Activated T-helper 17 cell treated with anti-CD3 and anti-CD28 coated beads, Interleukin-2, amount 50 U/mL, for 72 hours (primary cell): ENCODE measurements at regions not wholly inside any gene's neighbourhood (a gene's known extent, or its start where the extent isn't known, plus 50 kb on each side); places are given as distances from the start of the nearest gene placed in this dataset.

Source experiments
- ATAC-seq: fragments of 150-1000 bp; cut with Tn5 transposase; replicated peaks from 2 replicates; pipeline ENCODE4 v1.10.0; 2021; ENCODE audit warnings: mild to moderate bottlenecking, moderate library complexity
- H3K27ac Mint-ChIP-seq: one replicate; pipeline ENCODE4 v1.8.0; 2022; ENCODE audit warnings: mixed read lengths
- H3K27me3 Mint-ChIP-seq: one replicate; pipeline ENCODE4 v1.8.0; 2022; ENCODE audit warnings: mixed read lengths
- H3K36me3 Mint-ChIP-seq: one replicate; pipeline ENCODE4 v1.8.0; 2022; ENCODE audit warnings: low read depth, mild to moderate bottlenecking, mixed read lengths
- H3K4me1 Mint-ChIP-seq: one replicate; pipeline ENCODE4 v1.8.0; 2022; ENCODE audit warnings: mixed read lengths
- H3K4me3 Mint-ChIP-seq: one replicate; pipeline ENCODE4 v1.8.0; 2022; ENCODE audit warnings: mild to moderate bottlenecking, mixed read lengths
- H3K9me3 Mint-ChIP-seq: one replicate; pipeline ENCODE4 v1.8.0; 2022; ENCODE audit warnings: mixed read lengths

GRCh38 chr7:84274029-84274638 is 79.5 kb upstream of the SEMA3A start:
- Mint-ChIP-seq H3K27me3 (no peaks in the 10 kb centered on the region), H3K36me3 (no peaks in the 10 kb centered on the region), H3K4me1 (no peaks in the 10 kb centered on the region), H3K27ac (no peak overlapping the region), H3K4me3 (no peak overlapping the region), H3K9me3 (no peaks in the 10 kb centered on the region)
- no peak for ATAC-seq

- H3K27me3 Mint-ChIP-seq: no peaks in the 10 kb centered on the region
- no peaks in the 10 kb centered on the region for H3K4me1 Mint-ChIP-seq
- no peak overlapping the region for H3K27ac Mint-ChIP-seq
- no peak for ATAC-seq
- H3K4me3 Mint-ChIP-seq: no peak overlapping the region
- no peaks in the 10 kb centered on the region for H3K9me3 Mint-ChIP-seq
- H3K36me3 Mint-ChIP-seq: no peaks in the 10 kb centered on the region
These were observed 77.0 kb upstream of the SEMA3A start for GRCh38 chr7:84271543-84271942.

- H3K27me3 Mint-ChIP-seq: no peaks in the 10 kb centered on the region
- H3K9me3 Mint-ChIP-seq: no peaks in the 10 kb centered on the region
- ATAC-seq: no peak
- no peaks in the 10 kb centered on the region for H3K36me3 Mint-ChIP-seq
- H3K4me1 Mint-ChIP-seq: no peaks in the 10 kb centered on the region
- H3K27ac Mint-ChIP-seq: no peak overlapping the region
- no peak overlapping the region for H3K4me3 Mint-ChIP-seq
These were observed 69.8 kb upstream of the SEMA3A start for GRCh38 chr7:84264396-84264795.

DNA sequence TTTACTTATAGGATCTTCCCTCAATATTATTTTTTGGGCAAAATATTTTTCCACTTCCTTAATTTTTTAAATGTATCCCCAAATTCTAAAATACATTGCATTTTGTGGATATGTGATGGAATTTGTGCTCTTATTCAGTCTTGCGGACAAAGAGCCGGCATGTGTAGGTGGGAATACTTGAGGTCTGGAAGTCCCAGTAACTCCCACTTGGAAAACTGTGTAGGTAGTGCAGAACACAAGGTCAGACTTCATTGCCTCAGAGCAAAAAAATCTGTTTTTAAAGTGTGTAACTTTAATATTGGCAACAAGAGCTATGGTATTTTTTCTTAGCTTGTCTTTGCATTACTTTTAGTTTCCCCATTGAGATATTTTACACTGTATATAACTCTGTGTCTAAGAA is 68.5 kb upstream of the SEMA3A start:
- Mint-ChIP-seq H3K4me3 (no peak overlapping the region), H3K27me3 (no peaks in the 10 kb centered on the region), H3K9me3 (no peaks in the 10 kb centered on the region), H3K27ac (no peak overlapping the region), H3K36me3 (no peaks in the 10 kb centered on the region), H3K4me1 (no peaks in the 10 kb centered on the region)
- ATAC-seq: no peak

DNA sequence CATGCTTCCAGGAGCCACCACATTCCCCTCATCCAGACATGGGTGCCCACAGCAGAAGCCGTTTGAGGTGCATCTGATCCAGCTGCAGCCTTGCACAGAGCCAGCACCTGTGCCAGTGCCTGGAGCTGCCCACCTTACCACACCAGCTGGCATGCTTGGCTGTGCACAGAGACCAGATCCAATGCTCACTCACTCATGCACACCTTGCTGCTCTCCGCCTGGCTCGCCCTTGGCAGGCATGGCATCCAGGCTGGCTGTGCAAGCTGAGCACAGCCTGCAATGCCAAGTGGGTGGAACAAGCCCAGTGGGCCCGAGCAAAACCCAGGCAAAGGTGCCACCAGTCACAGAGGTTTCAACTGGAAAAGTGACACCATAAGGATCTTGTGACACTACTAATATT is 66.9 kb upstream of the SEMA3A start:
- H3K36me3 Mint-ChIP-seq: no peaks in the 10 kb centered on the region
- no peaks in the 10 kb centered on the region for H3K4me1 Mint-ChIP-seq
- no peaks in the 10 kb centered on the region for H3K9me3 Mint-ChIP-seq
- H3K27ac Mint-ChIP-seq: no peak overlapping the region
- no peak for ATAC-seq
- H3K4me3 Mint-ChIP-seq: no peak overlapping the region
- H3K27me3 Mint-ChIP-seq: no peaks in the 10 kb centered on the region

GRCh38 chr7:84258628-84259027 is 64.0 kb upstream of the SEMA3A start:
- H3K27ac Mint-ChIP-seq: no peak overlapping the region
- H3K4me1 Mint-ChIP-seq: no peaks in the 10 kb centered on the region
- H3K4me3 Mint-ChIP-seq: no peak overlapping the region
- H3K27me3 Mint-ChIP-seq: no peaks in the 10 kb centered on the region
- ATAC-seq: no peak
- peaks cover 2% of the 10 kb centered on the region for H3K9me3 Mint-ChIP-seq
- no peaks in the 10 kb centered on the region for H3K36me3 Mint-ChIP-seq

DNA sequence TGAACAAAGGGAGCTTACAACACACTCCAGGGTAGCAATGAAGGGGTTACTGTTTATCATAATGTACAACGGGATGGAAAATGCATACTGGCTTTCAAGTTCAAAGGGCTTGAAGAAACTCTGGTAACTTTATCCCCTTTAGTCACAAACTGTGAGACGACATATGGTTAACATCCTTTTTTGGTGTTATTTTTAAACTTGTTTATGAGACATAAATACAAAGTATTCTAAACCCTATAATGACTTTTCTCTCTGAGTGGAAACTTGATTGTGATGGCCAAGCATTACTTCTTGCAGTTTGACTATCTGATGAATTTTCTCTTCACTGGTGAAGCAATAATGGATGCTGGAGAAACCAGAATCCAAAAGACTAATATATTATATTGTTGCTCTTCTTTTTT is 62.0 kb upstream of the SEMA3A start:
- H3K9me3 Mint-ChIP-seq: peaks cover 5% of the 10 kb centered on the region
- no peaks in the 10 kb centered on the region for H3K27me3 Mint-ChIP-seq
- ATAC-seq: no peak

GRCh38 chr7:84251277-84251781 is 56.7 kb upstream of the SEMA3A start:
- Mint-ChIP-seq H3K4me1 (no peaks in the 10 kb centered on the region), H3K27ac (no peak overlapping the region), H3K27me3 (no peaks in the 10 kb centered on the region)

More for the DNA sequence above, 62.0 kb upstream of the SEMA3A start:
- Mint-ChIP-seq H3K36me3 (no peaks in the 10 kb centered on the region), H3K4me3 (no peak overlapping the region), H3K27ac (no peak overlapping the region), H3K4me1 (no peaks in the 10 kb centered on the region)

GRCh38 chr7:84250452-84250851 is 55.9 kb upstream of the SEMA3A start:
- Mint-ChIP-seq H3K27ac (no peak overlapping the region), H3K4me1 (no peaks in the 10 kb centered on the region), H3K9me3 (peaks cover 5% of the 10 kb centered on the region), H3K27me3 (no peaks in the 10 kb centered on the region), H3K4me3 (no peak overlapping the region), H3K36me3 (no peaks in the 10 kb centered on the region)
- no peak for ATAC-seq

More at GRCh38 chr7:84251277-84251781, 56.7 kb upstream of the SEMA3A start:
- H3K9me3 Mint-ChIP-seq: peaks cover 5% of the 10 kb centered on the region
- H3K36me3 Mint-ChIP-seq: no peaks in the 10 kb centered on the region
- no peak for ATAC-seq
- no peak overlapping the region for H3K4me3 Mint-ChIP-seq

GRCh38 chr7:84249656-84250055 is 55.1 kb upstream of the SEMA3A start:
- H3K4me1 Mint-ChIP-seq: no peaks in the 10 kb centered on the region
- no peak overlapping the region for H3K4me3 Mint-ChIP-seq
- ATAC-seq: no peak
- H3K9me3 Mint-ChIP-seq: peaks cover 9% of the 10 kb centered on the region
- H3K27ac Mint-ChIP-seq: no peak overlapping the region
- no peaks in the 10 kb centered on the region for H3K27me3 Mint-ChIP-seq
- no peaks in the 10 kb centered on the region for H3K36me3 Mint-ChIP-seq

DNA sequence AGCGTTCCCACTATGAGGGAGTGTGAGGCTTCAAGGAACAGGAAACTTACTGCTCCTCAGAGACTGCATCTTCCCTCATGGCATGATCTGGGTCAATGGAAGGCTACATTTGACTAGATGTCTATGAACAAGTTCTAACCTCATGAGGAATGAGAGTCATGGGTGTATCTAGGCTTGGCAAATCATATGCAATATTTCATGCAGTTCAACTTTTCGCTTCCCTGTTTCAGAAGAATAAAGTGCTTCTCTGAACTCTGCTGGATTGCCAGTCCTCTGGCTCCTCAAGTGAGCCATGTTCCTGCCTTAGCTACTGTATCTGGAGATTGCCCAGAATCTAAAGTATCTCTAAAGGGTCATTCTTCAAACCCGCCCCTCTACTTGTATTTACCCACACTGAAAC is 54.3 kb upstream of the SEMA3A start:
- Mint-ChIP-seq H3K36me3 (no peaks in the 10 kb centered on the region), H3K4me3 (no peak overlapping the region), H3K27me3 (no peaks in the 10 kb centered on the region), H3K4me1 (no peaks in the 10 kb centered on the region), H3K9me3 (peaks cover 8% of the 10 kb centered on the region), H3K27ac (no peak overlapping the region)
- no peak for ATAC-seq

- Mint-ChIP-seq H3K27me3 (no peaks in the 10 kb centered on the region), H3K4me1 (no peaks in the 10 kb centered on the region), H3K9me3 (peaks cover 7% of the 10 kb centered on the region), H3K4me3 (no peak overlapping the region), H3K27ac (no peak overlapping the region), H3K36me3 (no peaks in the 10 kb centered on the region)
- no peak for ATAC-seq
These were observed 53.7 kb upstream of the SEMA3A start for GRCh38 chr7:84248267-84248666.

DNA sequence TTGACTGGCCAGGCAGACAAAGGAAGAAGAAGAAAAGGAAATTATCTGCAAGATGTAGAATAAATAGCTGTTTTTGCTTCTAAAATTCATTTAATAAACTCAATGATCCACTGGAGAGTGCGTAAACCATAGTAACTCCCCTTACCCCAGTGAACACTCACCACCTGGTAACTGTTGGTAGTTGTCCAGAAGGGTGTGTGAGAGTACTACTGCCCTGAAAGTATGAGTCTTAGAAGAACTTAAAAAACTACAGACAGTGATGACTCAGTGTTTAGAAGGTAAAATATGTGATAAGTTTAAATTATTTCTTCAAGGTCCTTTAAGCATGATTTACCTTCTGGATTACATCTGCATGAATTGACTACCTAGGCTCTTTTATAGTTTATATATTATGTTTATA is 53.0 kb upstream of the SEMA3A start:
- Mint-ChIP-seq H3K36me3 (no peaks in the 10 kb centered on the region), H3K4me1 (no peaks in the 10 kb centered on the region), H3K4me3 (no peak overlapping the region), H3K27ac (no peak overlapping the region), H3K9me3 (peaks cover 11% of the 10 kb centered on the region), H3K27me3 (no peaks in the 10 kb centered on the region)
- no peak for ATAC-seq

DNA sequence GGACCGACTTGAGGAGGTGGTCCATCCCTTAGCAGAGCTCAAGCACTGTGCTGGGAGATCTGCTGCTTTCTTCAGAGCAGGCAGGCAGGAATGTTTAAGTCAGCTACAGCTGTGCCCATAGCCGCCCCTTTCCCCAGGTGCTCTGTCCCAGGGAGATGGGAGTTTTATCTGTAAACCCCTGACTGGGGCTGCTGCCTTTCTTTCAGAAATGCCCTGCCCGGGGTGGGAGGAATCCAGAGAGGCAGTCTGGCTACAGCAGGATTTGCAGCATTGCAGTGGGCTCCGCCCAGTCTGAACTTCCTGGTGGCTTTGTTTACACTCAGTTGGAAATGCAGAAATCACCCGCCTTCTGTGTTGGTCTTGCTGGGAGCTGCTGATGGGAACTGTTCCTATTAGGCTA is 51.2 kb upstream of the SEMA3A start:
- no peak for ATAC-seq
- Mint-ChIP-seq H3K36me3 (no peaks in the 10 kb centered on the region), H3K4me1 (no peaks in the 10 kb centered on the region), H3K27me3 (no peaks in the 10 kb centered on the region), H3K4me3 (no peak overlapping the region), H3K27ac (no peak overlapping the region), H3K9me3 (peaks cover 18% of the 10 kb centered on the region)
